Endothelial cell of umbilical vein (primary cell): ENCODE measurements at regions not wholly inside any gene's neighbourhood (a gene's known extent, or its start where the extent isn't known, plus 50 kb on each side); places are given as distances from the start of the nearest gene placed in this dataset.

Experiments used
- BruUV-seq: library from RNA; stranded (reverse); fragments of 400-500 nt; replicated peaks from 2 replicates; lab custom pipeline; 2021; lab: Mats Ljungman, UMichigan
- CTCF ChIA-PET: fragments of 300-600, 350-600 bp; sonication (Branson Sonifier 250); formaldehyde crosslinking; loops from one replicate; lab custom pipeline; 2021; ENCODE audit warnings: antibody characterized with exemption, inconsistent platforms; lab: Charles Lee
- POLR2A ChIA-PET: fragments of 300-600, 350-600 bp; sonication (Branson Sonifier 250); formaldehyde crosslinking; loops from one replicate; lab custom pipeline; 2021; ENCODE audit warnings: antibody characterized with exemption, inconsistent platforms; lab: Charles Lee
- DNase-seq: peaks from one replicate; pipeline ENCODE4 v3.0.0-alpha.2; 2011; ENCODE audit warnings: low read depth, low spot score
- FAIRE-seq: peaks from 2 replicates; lab custom pipeline; 2011; peaks lifted over from hg19 to GRCh38; lab: Jason Lieb, UNC
- H2AFZ ChIP-seq: 2 replicates; pipeline ENCODE4 v1.6.0; 2012; ENCODE audit warnings: low read depth, low read length, control low read depth, inconsistent platforms
- H3K27ac ChIP-seq: 2 replicates; pipeline ENCODE4 v1.5.1; 2011; ENCODE audit warnings: low read depth, mild to moderate bottlenecking, control low read depth, low read length, moderate library complexity; ENCODE audit not compliant: insufficient read depth
- H3K27me3 ChIP-seq, 2 experiments: 2 replicates each; pipeline versions ENCODE4 v1.6.0 to v1.6.1; 2011; ENCODE audit warnings: low read length in 2 of 2, mixed read lengths in 1 of 2; ENCODE audit not compliant: control insufficient read depth in 2 of 2, insufficient read depth in 2 of 2
- H3K36me3 ChIP-seq, 2 experiments: 2 replicates in 1 of 2; 3 replicates in 1 of 2; pipeline ENCODE4 v1.5.1; 2011; ENCODE audit warnings: low read length in 2 of 2, mild to moderate bottlenecking in 1 of 2, moderate library complexity in 1 of 2; ENCODE audit not compliant: control insufficient read depth in 2 of 2, insufficient read depth in 2 of 2; ENCODE audit errors: extremely low read depth in 1 of 2
- H3K4me1 ChIP-seq: 3 replicates; pipeline ENCODE4 v1.5.1; 2011; ENCODE audit warnings: mild to moderate bottlenecking, low read length; ENCODE audit not compliant: control insufficient read depth, insufficient read depth; ENCODE audit errors: extremely low read depth
- H3K4me2 ChIP-seq: 2 replicates; pipeline ENCODE4 v1.6.1; 2011; ENCODE audit warnings: low read length, control low read depth, mixed read lengths; ENCODE audit not compliant: insufficient read depth
- H3K4me3 ChIP-seq, 3 experiments: fragments of 200-600 bp in 1 of 3; sonication (generic), shearing (Covaris generic) in 1 of 3; replicated peaks in 1 of 3; 2 replicates each; pipeline ENCODE4 v1.5.1; 2011 to 2016; ENCODE audit warnings: control low read depth in 3 of 3, low read length in 3 of 3, mild to moderate bottlenecking in 2 of 3, inconsistent platforms in 1 of 3, low read depth in 1 of 3, moderate library complexity in 1 of 3; ENCODE audit not compliant: insufficient read depth in 1 of 3
- H3K79me2 ChIP-seq: 2 replicates; pipeline ENCODE4 v1.6.0; 2012; ENCODE audit warnings: low read length, inconsistent platforms; ENCODE audit not compliant: control insufficient read depth, insufficient read depth
- H3K9ac ChIP-seq: replicated peaks from 2 replicates; pipeline ENCODE3; 2011; ENCODE audit warnings: low read length, control low read depth; ENCODE audit not compliant: insufficient read depth; ENCODE audit errors: extremely low read depth
- H3K9me1 ChIP-seq: replicated peaks from 3 replicates; pipeline ENCODE4 v1.6.0; 2011; ENCODE audit warnings: mild to moderate bottlenecking, low read length; ENCODE audit not compliant: control insufficient read depth, insufficient read depth; ENCODE audit errors: extremely low read depth
- H3K9me3 ChIP-seq: replicated peaks from 2 replicates; pipeline ENCODE4 v1.5.1; 2012; ENCODE audit warnings: low read length, inconsistent platforms; ENCODE audit not compliant: control insufficient read depth, insufficient read depth
- H4K20me1 ChIP-seq: replicated peaks from 2 replicates; pipeline ENCODE3; 2011; ENCODE audit warnings: mild to moderate bottlenecking, low read length; ENCODE audit not compliant: control insufficient read depth, insufficient read depth; ENCODE audit errors: extremely low read depth
- EZH2 ChIP-seq: IDR thresholded peaks from 2 replicates; pipeline ENCODE4 v1.6.1; 2012; ENCODE audit warnings: borderline replicate concordance, low read depth, mild to moderate bottlenecking, moderate library complexity, low read length, inconsistent platforms; ENCODE audit not compliant: severe bottlenecking
- FOS ChIP-seq: IDR thresholded peaks from 2 replicates; pipeline ENCODE4 v1.6.1; 2011; ENCODE audit warnings: mild to moderate bottlenecking, low read length, moderate library complexity, borderline replicate concordance; ENCODE audit not compliant: insufficient read depth
- GATA2 ChIP-seq: IDR thresholded peaks from 2 replicates; pipeline ENCODE4 v1.7.0; 2011; ENCODE audit warnings: low read depth, mild to moderate bottlenecking, moderate library complexity, mixed read lengths, low read length; ENCODE audit not compliant: insufficient read length, insufficient read depth
- JUN ChIP-seq: IDR thresholded peaks from 2 replicates; pipeline ENCODE4 v1.6.1; 2011; ENCODE audit warnings: borderline replicate concordance, low read depth; ENCODE audit not compliant: insufficient read length, insufficient read depth
- MYC ChIP-seq: IDR thresholded peaks from one replicate; pipeline ENCODE4 v1.6.1; 2011; ENCODE audit warnings: mild to moderate bottlenecking, low read depth, low read length
- POLR2A ChIP-seq: IDR thresholded peaks from 2 replicates; pipeline ENCODE4 v1.6.1; 2012; ENCODE audit warnings: low read depth, mild to moderate bottlenecking, control low read depth, low read length
- POLR2AphosphoS5 ChIP-seq: IDR thresholded peaks from 2 replicates; pipeline ENCODE4 v1.6.1; 2012; ENCODE audit warnings: low read depth, mild to moderate bottlenecking, control low read depth, low read length, moderate library complexity; ENCODE audit not compliant: insufficient read depth
- dilution Hi-C: fragments of 300-500 bp; cut with MboI; formaldehyde crosslinking; loops from one replicate; pipeline ENCODE4 v1.15.0; 2019; ENCODE audit warnings: low sequenced_read_pairs; ENCODE audit not compliant: extremely low pct_ligation_motif_present
- intact Hi-C: fragments of 100-400 bp; cut with micrococcal nuclease; formaldehyde crosslinking; loops from one replicate; pipeline ENCODE4 v1.10.0; 2022
- TF ChIP-seq, protein P1 (sequence below), 2 donors: IDR thresholded peaks; 1 replicate in 1 of 2; 2 replicates in 1 of 2; pipeline ENCODE4 v1.5.1; 2011; ENCODE audit warnings: low read length in 2 of 2, mild to moderate bottlenecking in 2 of 2, moderate library complexity in 2 of 2, control low read depth in 1 of 2, inconsistent platforms in 1 of 2, low read depth in 1 of 2; ENCODE audit not compliant: insufficient read depth in 1 of 2; ENCODE audit errors: extremely low read depth in 1 of 2
- TF ChIP-seq, protein P2 (sequence below): IDR thresholded peaks from 2 replicates; pipeline ENCODE4 v1.6.1; 2011; ENCODE audit not compliant: insufficient read depth, insufficient read length

DNA sequence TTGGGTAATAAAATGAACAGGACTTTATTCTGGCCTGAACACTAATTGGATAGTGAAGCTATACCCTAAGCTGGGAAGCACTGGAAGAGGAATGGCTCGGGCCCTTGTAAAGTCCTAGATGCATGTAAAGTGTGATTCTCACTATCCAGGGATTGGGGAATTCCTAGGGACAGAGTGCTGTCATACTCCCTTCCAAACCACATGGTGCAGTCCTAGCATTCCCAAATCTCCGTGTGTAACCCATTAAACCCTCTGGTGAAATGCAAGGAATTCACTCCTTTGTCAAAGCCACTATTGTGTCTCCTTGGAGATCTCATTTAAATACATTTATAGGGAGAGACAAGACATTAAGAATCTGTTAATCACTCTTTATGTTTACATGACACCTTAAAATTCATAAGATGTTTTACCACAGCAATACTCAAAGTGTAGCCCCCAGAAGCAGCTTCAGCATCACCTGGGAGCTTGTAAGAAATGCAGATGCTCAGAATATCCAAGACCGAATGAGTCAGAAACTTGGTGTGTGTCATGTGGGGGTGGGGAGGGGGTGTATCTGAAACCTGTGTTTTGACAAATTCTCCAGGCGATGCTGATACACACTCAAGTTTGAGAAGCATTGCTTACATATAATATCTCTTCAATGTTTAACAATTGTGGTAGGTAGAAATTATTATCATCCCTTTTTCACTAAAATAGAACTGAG is 121.8 kb upstream of the NPHP3 start:
- POLR2A ChIA-PET = no interaction called here
- H2AFZ ChIP-seq = no peak overlapping the region
- no peaks in the 10 kb centered on the region for H3K9me1 ChIP-seq
- no peak for FAIRE-seq
- intact Hi-C loops = no loop called here
- CTCF ChIA-PET = no interaction called here
- no TSS peak for BruUV-seq
- H3K27ac ChIP-seq = no peak overlapping the region
- no peak for DNase-seq
- H3K4me2 ChIP-seq = no peak overlapping the region
- H3K4me3 ChIP-seq = no peak overlapping the region
- no peaks in the 10 kb centered on the region for H3K4me1 ChIP-seq
- no peaks in the 10 kb centered on the region for H3K36me3 ChIP-seq
- no peaks in the 10 kb centered on the region for H3K27me3 ChIP-seq
- no peak for TF ChIP-seq FOS
- no peak for TF ChIP-seq JUN
- TF ChIP-seq, protein P1, sequence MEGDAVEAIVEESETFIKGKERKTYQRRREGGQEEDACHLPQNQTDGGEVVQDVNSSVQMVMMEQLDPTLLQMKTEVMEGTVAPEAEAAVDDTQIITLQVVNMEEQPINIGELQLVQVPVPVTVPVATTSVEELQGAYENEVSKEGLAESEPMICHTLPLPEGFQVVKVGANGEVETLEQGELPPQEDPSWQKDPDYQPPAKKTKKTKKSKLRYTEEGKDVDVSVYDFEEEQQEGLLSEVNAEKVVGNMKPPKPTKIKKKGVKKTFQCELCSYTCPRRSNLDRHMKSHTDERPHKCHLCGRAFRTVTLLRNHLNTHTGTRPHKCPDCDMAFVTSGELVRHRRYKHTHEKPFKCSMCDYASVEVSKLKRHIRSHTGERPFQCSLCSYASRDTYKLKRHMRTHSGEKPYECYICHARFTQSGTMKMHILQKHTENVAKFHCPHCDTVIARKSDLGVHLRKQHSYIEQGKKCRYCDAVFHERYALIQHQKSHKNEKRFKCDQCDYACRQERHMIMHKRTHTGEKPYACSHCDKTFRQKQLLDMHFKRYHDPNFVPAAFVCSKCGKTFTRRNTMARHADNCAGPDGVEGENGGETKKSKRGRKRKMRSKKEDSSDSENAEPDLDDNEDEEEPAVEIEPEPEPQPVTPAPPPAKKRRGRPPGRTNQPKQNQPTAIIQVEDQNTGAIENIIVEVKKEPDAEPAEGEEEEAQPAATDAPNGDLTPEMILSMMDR (IDR thresholded peaks at IDR 0.05; ENCODE audit: extremely low read depth in 1 of 2, insufficient read depth in 1 of 2, low read depth in 1 of 2, low read length in 2 of 2) = no peak
- TF ChIP-seq MYC = no peak
- no peak for TF ChIP-seq GATA2
- no peak for TF ChIP-seq EZH2
- TF ChIP-seq, protein P2, sequence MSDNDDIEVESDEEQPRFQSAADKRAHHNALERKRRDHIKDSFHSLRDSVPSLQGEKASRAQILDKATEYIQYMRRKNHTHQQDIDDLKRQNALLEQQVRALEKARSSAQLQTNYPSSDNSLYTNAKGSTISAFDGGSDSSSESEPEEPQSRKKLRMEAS = no peak
- TF ChIP-seq POLR2AphosphoS5 = no peak
- no peak for TF ChIP-seq POLR2A
- H3K9me3 ChIP-seq = no peaks in the 10 kb centered on the region
- no peaks in the 10 kb centered on the region for H4K20me1 ChIP-seq
- no peak overlapping the region for H3K9ac ChIP-seq
- dilution Hi-C loops = no loop called here
- H3K79me2 ChIP-seq = no peaks in the 10 kb centered on the region
